H1 (cell line): ENCODE measurements at regions not wholly inside any gene's neighbourhood (a gene's known extent, or its start where the extent isn't known, plus 50 kb on each side); places are given as distances from the start of the nearest gene placed in this dataset.

Experiments
- CHD2 ChIP-seq: IDR thresholded peaks from 2 replicates; pipeline ENCODE4 v1.6.1; 2012; ENCODE audit warnings: low read length, improper control_type of control experiment
- POLR2A ChIP-seq, 2 experiments: IDR thresholded peaks; 1 replicate in 1 of 2; 2 replicates in 1 of 2; pipeline ENCODE4 v1.6.1; 2011; ENCODE audit warnings: low read depth in 2 of 2, low read length in 2 of 2, mild to moderate bottlenecking in 2 of 2; ENCODE audit errors: control extremely low read depth in 1 of 2
- POLR2AphosphoS5 ChIP-seq: IDR thresholded peaks from 2 replicates; pipeline ENCODE4 v1.6.1; 2011; ENCODE audit warnings: low read depth, low read length
- TAF1 ChIP-seq: IDR thresholded peaks from 2 replicates; pipeline ENCODE4 v1.6.1; 2011; ENCODE audit warnings: mild to moderate bottlenecking, low read depth, low read length
- YY1 ChIP-seq: IDR thresholded peaks from 2 replicates; pipeline ENCODE4 v1.6.1; 2011; ENCODE audit warnings: low read depth, mild to moderate bottlenecking, low read length
- ZNF274 ChIP-seq: IDR thresholded peaks from 2 replicates; pipeline ENCODE4 v1.7.0; 2012; ENCODE audit warnings: low read length, borderline replicate concordance; ENCODE audit errors: extremely low read depth

GRCh38 chr6:54770328-54770727 lies 76.2 kb upstream of the FAM83B start:
- TF ChIP-seq TAF1 (no peak), YY1 (no peak), POLR2AphosphoS5 (no peak), CHD2 (no peak), POLR2A (IDR thresholded peaks at IDR 0.05; ENCODE audit: control extremely low read depth in 1 of 2, low read depth in 2 of 2, low read length in 2 of 2) (no peak), ZNF274 (no peak)
